ENCODE measurements at regions not wholly inside any gene's neighbourhood (a gene's known extent, or its start where the extent isn't known, plus 50 kb on each side); places are given as distances from the start of the nearest gene placed in this dataset.
"Not testable (repeated sequence)": the region's sequence is repeated elsewhere in the genome, so short reads cannot be mapped to it uniquely, and the experiment has no call there.

GRCh38 chr6:91079969-91080368 is 493.1 kb upstream of the MAP3K7 start:
- no peaks in the 10 kb centered on the region for H3K36me3 Mint-ChIP-seq
- DNase-seq (ENCODE audit: low spot score in 2 of 2, unreplicated experiment in 2 of 2), result no peak
- no peak for TF ChIP-seq CTCF (IDR thresholded peaks at IDR 0.05; ENCODE audit: unreplicated experiment)
- H3K27me3 Mint-ChIP-seq (ENCODE audit: low read depth), result no peaks in the 10 kb centered on the region
- peaks cover 46% of the 10 kb centered on the region for H3K4me1 Mint-ChIP-seq
- H3K9me3 Mint-ChIP-seq, result no peaks in the 10 kb centered on the region
- no peak overlapping the region for H3K4me3 Mint-ChIP-seq
- no peak overlapping the region for H3K27ac Mint-ChIP-seq

- no peaks in the 10 kb centered on the region for H3K36me3 Mint-ChIP-seq
- no peak overlapping the region for H3K4me3 Mint-ChIP-seq
- no peak overlapping the region for H3K27ac Mint-ChIP-seq
- no peaks in the 10 kb centered on the region for H3K9me3 Mint-ChIP-seq
- peaks cover 29% of the 10 kb centered on the region for H3K4me1 Mint-ChIP-seq
- no peak for TF ChIP-seq CTCF (IDR thresholded peaks at IDR 0.05; ENCODE audit: unreplicated experiment)
- no peaks in the 10 kb centered on the region for H3K27me3 Mint-ChIP-seq (ENCODE audit: low read depth)
- DNase-seq (ENCODE audit: low spot score in 2 of 2, unreplicated experiment in 2 of 2), result no peak
Measured at GRCh38 chr6:91075244-91075976, 488.5 kb upstream of the MAP3K7 start.

GRCh38 chr6:91063362-91063761 is 476.5 kb upstream of the MAP3K7 start:
- peaks cover 2% of the 10 kb centered on the region for H3K4me1 Mint-ChIP-seq
- H3K27me3 Mint-ChIP-seq (ENCODE audit: low read depth), result no peaks in the 10 kb centered on the region
- no peak for TF ChIP-seq CTCF (IDR thresholded peaks at IDR 0.05; ENCODE audit: unreplicated experiment)
- no peak overlapping the region for H3K27ac Mint-ChIP-seq
- peaks cover 4% of the 10 kb centered on the region for H3K36me3 Mint-ChIP-seq
- H3K9me3 Mint-ChIP-seq, result peaks cover 31% of the 10 kb centered on the region
- no peak for DNase-seq (ENCODE audit: low spot score in 2 of 2, unreplicated experiment in 2 of 2)
- H3K4me3 Mint-ChIP-seq, result no peak overlapping the region

- H3K9me3 Mint-ChIP-seq, result peaks cover 54% of the 10 kb centered on the region
- TF ChIP-seq CTCF (IDR thresholded peaks at IDR 0.05; ENCODE audit: unreplicated experiment), result no peak
- peaks cover 11% of the 10 kb centered on the region for H3K36me3 Mint-ChIP-seq
- H3K27ac Mint-ChIP-seq, result no peak overlapping the region
- no peaks in the 10 kb centered on the region for H3K4me1 Mint-ChIP-seq
- no peak overlapping the region for H3K4me3 Mint-ChIP-seq
- DNase-seq (ENCODE audit: low spot score in 2 of 2, unreplicated experiment in 2 of 2), result no peak
- H3K27me3 Mint-ChIP-seq (ENCODE audit: low read depth), result no peaks in the 10 kb centered on the region
Measured at GRCh38 chr6:91057689-91058088, 470.8 kb upstream of the MAP3K7 start.

- Mint-ChIP-seq H3K27ac (no peak overlapping the region), H3K9me3 (peaks cover 49% of the 10 kb centered on the region), H3K36me3 (peaks cover 9% of the 10 kb centered on the region), H3K27me3 (ENCODE audit: low read depth) (no peaks in the 10 kb centered on the region), H3K4me1 (no peaks in the 10 kb centered on the region), H3K4me3 (no peak overlapping the region)
- no peak for DNase-seq (ENCODE audit: low spot score in 2 of 2, unreplicated experiment in 2 of 2)
- TF ChIP-seq CTCF (IDR thresholded peaks at IDR 0.05; ENCODE audit: unreplicated experiment), result no peak
Measured at GRCh38 chr6:91055959-91056358, 469.1 kb upstream of the MAP3K7 start.

GRCh38 chr6:91052473-91053450 is 465.9 kb upstream of the MAP3K7 start:
- H3K27ac Mint-ChIP-seq; H3K4me1 Mint-ChIP-seq; H3K36me3 Mint-ChIP-seq; H3K27me3 Mint-ChIP-seq (ENCODE audit: low read depth); DNase-seq (ENCODE audit: low spot score in 2 of 2, unreplicated experiment in 2 of 2); H3K4me3 Mint-ChIP-seq: not testable (repeated sequence)
- H3K9me3 Mint-ChIP-seq, result peaks cover 41% of the 10 kb centered on the region
